ENCODE measurements at regions not wholly inside any gene's neighbourhood (a gene's known extent, or its start where the extent isn't known, plus 50 kb on each side); places are given as distances from the start of the nearest gene placed in this dataset.
A peak's percentile ranks its signal among the peaks of the same experiment; 100 is the strongest.

DNA sequence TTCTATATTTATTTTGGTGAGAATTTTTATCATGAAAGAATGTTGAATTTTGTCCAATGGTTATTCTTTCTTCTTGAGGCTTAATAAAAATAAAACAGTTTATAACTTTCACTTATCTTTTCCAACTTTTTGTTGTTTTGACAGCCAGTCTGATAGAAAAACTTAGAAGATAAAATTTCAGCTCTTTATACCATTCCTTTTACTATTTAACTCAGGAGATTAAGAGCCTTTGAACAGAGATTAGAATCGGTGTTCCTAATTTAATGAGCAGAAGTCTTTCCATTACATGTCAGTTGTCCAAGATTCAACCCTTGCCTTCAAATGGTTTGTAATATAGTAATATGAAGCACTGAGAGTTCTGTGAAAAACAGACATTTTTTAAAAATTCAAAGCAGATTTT is 97.8 kb upstream of the SEC61G start:
- no peak for DNase-seq

DNA sequence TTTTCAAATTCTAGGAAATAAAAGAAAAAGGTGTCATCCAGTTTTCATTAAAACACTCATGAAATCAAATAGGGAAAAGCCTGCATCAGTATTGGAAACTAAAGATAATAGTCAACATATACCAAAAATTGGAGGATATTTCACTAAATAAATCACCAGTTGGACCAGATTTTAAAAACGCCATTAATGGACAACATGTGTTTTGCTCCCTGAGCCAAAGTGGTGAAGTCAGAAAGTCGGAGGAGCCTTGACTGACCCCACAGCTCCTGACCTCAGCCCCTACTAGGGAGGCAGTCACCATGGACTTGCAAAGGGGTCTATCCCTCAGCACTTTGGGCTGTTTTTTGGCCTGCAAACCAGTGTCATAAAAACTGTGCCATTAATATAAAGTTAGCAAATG is 98.3 kb upstream of the SEC61G start:
- DNase-seq: no peak

- peak; percentile 90 to 96 for DNase-seq
Observed at GRCh38 chr7:54858008-54858692, 99.1 kb upstream of the SEC61G start.

- no peak for DNase-seq
Observed at GRCh38 chr7:54859066-54859465, 100.1 kb upstream of the SEC61G start.

DNA sequence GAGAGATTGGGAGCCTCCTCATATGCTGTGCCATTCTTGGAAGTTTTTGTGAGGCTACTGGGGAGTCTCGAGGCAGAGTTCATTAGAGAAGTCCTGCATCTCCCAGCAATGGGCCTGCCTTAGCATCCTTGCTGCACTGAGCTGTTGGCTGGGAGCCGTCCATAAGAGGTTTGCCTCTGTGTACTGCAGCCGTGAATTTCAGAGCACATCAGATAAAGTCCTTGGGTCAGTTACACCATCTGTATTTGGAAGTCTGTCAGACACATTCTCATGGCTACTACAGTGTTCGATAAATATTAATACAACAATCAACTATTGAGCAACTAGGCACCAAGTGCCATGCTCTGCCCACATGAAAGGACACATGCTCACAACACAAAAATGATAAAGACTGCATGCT is 100.5 kb upstream of the SEC61G start:
- DNase-seq: no peak

DNA sequence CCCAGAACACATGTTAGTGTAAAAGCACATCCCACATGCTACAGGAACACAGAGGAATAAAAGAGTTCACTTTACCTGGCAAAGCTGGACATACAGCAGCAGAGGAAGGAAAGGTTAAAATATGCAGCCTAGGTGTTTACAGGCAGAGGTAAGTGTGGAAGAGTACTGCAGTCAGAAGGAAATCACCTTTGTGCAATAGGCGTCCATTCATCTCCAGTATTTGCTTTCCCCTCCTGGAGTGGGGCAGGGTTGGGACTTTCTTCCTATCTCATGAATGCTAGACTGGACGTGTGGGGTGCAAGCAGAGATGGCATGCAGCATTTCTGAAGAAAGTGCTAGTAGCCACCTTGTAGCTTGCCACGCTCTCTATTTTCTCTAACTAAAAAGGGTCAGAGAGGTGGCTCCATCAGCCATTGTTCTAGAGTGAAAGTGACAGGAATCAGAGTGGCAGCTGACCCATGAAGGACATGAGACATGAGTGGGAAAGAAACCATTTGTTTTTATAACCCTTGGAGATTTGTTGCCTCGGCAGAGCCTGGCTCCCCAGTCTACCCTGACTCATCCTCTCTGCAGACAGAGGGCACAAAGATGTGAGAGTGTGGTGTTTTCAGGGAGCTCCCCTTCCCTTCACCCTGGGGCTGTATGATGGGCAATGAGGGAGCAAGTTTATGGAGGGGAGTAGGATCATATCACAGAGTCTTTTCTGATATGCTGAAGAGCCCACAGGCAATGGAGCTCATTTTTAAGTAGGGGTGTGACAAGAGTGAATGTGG is 101.2 kb upstream of the SEC61G start:
- no peak for DNase-seq

DNA sequence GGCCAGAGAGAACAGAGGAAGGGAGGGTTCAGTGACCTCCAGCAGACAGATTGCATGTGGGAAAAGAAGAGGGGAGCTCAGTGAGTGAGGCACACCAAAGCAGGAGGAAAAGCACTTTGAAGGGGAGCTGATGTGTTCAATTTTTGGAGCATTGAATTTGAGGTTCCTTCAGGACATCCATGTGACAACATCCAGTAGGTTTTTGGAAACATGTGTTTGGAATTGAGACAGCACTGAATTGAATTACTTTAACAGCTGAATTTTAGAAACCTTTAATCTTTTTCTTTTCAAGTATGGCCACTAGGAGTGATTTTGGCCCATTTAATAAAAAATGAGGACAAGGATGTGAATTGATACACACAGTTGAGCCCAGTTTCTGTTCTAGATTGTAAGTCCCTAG is 101.8 kb upstream of the SEC61G start:
- DNase-seq: no peak

GRCh38 chr7:54864663-54865062 is 105.7 kb upstream of the SEC61G start:
- DNase-seq: peak; percentile 66 to 68

DNA sequence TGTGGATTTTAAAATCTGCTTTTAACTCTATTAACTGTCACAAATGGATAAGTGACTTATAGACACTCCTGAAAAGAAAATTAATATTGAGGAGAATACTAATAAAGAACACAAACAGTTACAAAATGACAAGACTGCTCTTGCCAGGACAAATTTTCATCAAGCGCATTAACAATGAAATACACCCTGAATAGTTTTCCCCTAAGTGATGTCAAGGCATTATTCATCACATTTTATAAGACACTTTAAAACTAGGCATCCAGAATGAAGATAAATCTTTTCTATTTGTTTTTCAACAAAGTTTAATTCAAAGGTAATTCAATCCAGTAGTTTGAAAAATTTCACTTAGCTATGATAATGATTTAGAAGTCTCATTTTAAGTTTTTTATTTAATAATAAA is 110.5 kb upstream of the SEC61G start:
- no peak for DNase-seq

DNA sequence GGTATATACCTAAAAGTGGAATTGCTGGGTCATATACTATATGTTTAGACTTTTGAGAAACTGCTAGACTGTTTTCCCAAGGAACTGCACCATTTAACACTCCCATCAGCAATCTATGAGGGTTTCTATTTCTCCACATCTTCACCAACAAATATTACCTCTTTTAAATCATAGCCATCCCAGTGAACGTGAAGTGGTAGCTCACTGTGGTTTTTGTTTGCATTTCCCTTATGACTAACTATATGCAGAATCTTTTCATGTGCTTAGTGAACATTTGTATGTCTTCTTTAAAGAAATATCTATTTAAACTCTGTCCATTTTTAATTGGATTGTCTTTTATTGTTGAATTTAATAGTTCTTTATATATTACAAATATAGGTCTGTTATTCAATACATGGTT is 115.8 kb upstream of the SEC61G start:
- no peak for DNase-seq

GRCh38 chr7:54877683-54878082 is 118.7 kb upstream of the SEC61G start:
- DNase-seq: no peak

DNA sequence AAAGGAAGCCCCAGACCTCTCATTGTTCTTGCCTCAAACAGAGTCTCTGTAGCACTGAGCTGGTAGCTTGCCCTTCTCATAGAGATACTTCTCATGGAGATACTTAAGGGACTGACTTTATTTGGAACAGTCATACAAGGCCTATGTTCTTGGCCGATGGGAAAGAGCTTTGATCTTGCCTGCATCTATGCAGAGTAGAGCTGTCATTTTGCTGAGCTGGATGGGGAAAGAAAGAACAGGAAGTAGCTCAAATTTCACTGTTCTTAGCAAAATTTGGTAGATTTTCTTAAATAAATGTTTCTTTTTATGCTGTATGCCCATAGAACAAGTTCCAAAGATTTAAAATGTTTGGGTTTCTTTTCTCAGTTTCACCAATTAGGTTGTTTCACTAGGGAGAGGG is 119.3 kb upstream of the SEC61G start:
- no peak for DNase-seq

DNA sequence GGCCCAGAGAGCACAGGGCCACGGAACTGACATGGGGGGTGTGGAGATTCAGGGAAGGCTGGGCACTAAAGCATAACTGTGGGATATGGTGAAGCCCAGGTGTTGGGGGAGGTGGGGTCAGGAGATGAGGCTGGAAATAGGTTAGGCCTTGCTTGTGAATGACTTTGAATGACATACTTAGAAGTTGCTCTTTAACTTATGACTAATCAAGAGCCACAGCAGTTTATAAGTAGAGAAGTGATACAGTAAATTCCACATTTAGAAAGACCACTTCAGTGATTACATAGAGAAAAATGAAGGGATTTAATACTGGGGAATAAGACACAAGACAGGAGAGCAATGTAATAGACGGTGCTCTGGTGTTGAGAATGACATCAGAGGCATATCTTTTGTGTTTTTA is 120.8 kb upstream of the SEC61G start:
- no peak for DNase-seq

DNA sequence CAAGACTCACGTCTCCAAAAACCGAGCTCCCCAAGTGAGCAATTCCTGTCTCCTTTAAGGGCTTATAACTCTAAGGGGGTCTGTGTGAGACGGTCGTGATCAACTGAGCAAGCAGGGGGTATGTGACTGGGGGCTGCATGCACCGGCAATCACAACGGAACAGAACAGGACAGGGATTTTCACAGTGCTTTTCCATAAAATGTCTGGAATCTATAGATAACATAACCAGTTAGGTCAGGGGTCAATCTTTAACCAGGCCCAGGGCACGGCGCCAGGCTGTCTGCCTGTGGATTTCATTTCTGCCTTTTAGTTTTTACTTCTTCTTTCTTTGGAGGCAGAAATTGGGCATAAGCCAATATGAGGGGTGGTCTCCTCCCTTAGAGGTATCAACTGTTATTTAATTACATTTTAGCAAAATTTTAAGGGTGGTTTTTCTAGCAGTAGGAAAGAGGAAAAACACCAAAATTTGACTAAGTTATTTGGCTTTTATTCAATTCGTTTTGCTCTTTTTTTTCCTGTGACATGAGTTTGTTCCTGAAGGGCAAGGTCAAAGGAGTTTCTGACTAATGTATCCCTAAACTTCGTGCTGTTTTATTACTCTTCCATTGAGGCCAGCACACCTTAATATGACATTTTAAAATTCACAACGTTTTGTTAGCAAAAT is 121.4 kb upstream of the SEC61G start:
- no peak for DNase-seq

GRCh38 chr7:54881816-54882520 is 123.0 kb upstream of the SEC61G start:
- no peak for DNase-seq

- DNase-seq: no peak
Observed at GRCh38 chr7:54882694-54883093, 123.7 kb upstream of the SEC61G start.

- DNase-seq: no peak
Observed at GRCh38 chr7:54883576-54883975, 124.6 kb upstream of the SEC61G start.

DNA sequence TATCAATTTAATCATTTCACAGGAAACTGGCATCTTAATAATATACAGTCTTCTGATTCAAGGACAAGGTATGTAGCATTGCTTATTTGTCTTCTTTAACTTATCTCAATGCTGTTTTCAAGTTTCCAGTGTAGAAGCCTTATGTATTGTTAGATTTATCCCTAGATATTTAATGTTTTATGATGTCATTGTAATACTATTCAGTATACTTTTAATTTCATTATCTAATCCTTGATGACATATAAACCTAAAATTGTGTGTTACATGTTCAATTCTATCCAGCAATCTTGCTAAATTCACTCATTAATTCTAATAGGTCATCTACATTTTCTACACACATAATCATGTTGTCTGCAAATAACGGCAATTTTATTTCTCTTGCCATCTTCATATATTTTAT is 126.3 kb upstream of the SEC61G start:
- DNase-seq: no peak

DNA sequence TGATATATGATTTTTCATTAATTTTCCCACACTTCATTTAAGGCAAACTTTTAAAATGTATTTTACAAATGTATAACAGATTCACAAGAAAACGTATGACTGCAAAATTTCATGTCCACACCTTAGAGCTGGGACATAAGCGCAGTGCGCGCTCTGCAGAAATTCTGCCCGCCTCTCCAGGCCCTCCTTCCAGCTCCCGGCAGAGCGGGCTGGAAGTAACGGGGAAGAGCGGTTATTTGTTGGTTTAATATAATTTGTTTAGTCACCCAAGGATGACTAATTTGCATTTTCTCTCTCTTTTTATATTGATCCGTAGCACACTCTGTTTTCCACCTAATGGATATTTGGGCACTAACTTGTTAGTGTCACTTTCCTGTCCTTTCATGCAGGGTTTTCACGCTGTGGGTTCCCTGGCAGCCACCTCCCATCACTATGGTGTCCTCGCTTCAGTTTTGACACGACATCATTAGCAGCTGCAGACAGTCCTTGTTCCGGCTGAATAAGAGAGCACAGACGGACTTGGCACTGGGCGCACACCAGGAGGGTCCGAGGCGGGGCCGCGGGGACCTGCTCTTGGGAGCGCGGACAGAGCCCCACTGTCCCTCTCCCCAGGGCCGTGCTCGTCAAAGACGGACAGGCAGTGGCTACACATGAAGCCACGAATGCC is 129.2 kb upstream of the SEC61G start:
- DNase-seq: no peak

DNA sequence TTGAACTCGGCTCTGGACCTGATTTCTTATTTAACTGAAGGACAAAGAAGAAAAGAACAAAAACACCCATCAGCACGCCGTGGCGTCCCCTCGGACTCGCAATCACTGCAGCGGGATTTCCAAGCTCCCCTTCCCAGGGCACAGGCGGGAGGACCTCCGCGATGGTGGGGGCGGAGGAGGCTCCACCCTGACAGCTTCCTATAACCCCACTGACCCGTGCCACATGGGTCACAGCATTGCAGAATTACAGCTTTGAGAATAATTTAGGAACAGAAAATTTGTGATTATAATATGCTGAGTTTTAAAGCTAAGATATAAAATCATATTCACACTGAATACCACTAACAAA is 129.7 kb upstream of the SEC61G start:
- no peak for DNase-seq

GRCh38 chr7:54897891-54898290 is 120.9 kb upstream of the EGFR start:
- DNase-seq: no peak

GRCh38 chr7:54898659-54899340 is 120.0 kb upstream of the EGFR start:
- DNase-seq: no peak

- no peak for DNase-seq
Observed at GRCh38 chr7:54901840-54902239, 117.0 kb upstream of the EGFR start.

Data from NCI-H1930 (cell line).